Astrocyte (in vitro differentiated cells and primary cell): ENCODE measurements at regions not wholly inside any gene's neighbourhood (a gene's known extent, or its start where the extent isn't known, plus 50 kb on each side); places are given as distances from the start of the nearest gene placed in this dataset.

Experiments
- CTCF ChIP-seq: IDR thresholded peaks from 2 replicates; pipeline ENCODE4 v1.5.1; 2011; ENCODE audit warnings: low read depth, mild to moderate bottlenecking, inconsistent platforms, low read length, moderate library complexity; ENCODE audit not compliant: insufficient read depth
- EZH2 ChIP-seq: IDR thresholded peaks from 2 replicates; pipeline ENCODE4 v1.6.1; 2012; ENCODE audit warnings: mild to moderate bottlenecking, low read length, inconsistent platforms; ENCODE audit not compliant: insufficient read depth

GRCh38 chr17:33487187-33487879 is 194.2 kb upstream of the ASIC2 start:
- TF ChIP-seq CTCF (no peak), EZH2 (no peak)
